WTC11 (cell line): ENCODE measurements at regions not wholly inside any gene's neighbourhood (a gene's known extent, or its start where the extent isn't known, plus 50 kb on each side); places are given as distances from the start of the nearest gene placed in this dataset.

ENCODE experiments used
- ATAC-seq: fragments of 200-7000 bp; cut with Tn5 transposase; 2 replicates; pipeline ENCODE4 v1.10.0; 2021; ENCODE audit warnings: mild to moderate bottlenecking, moderate library complexity
- CTCF ChIA-PET: fragments of 300-600 bp; sonication (Branson Sonifier 250); formaldehyde crosslinking; loops from one replicate; lab custom pipeline; 2021; ENCODE audit warnings: antibody characterized with exemption; lab: Charles Lee
- POLR2A ChIA-PET: fragments of 350-600 bp; sonication (Branson Sonifier 250); formaldehyde crosslinking; loops from one replicate; lab custom pipeline; 2021; ENCODE audit warnings: antibody characterized with exemption; lab: Charles Lee
- DNase-seq: peaks from one replicate; pipeline ENCODE4 v3.0.0; 2021; ENCODE audit warnings: low spot score
- H3K27ac Mint-ChIP-seq: 2 replicates; pipeline ENCODE4 v1.8.0; 2021; ENCODE audit warnings: mixed read lengths
- H3K27me3 Mint-ChIP-seq: 2 replicates; pipeline ENCODE4 v1.8.0; 2021; ENCODE audit warnings: low read depth, mild to moderate bottlenecking, moderate library complexity, mixed read lengths
- H3K36me3 Mint-ChIP-seq: 2 replicates; pipeline ENCODE4 v1.8.0; 2021; ENCODE audit warnings: mixed read lengths
- H3K4me1 Mint-ChIP-seq: 2 replicates; pipeline ENCODE4 v1.8.0; 2022; ENCODE audit warnings: mixed read lengths
- H3K4me3 Mint-ChIP-seq: 2 replicates; pipeline ENCODE4 v1.8.0; 2021; ENCODE audit warnings: mild to moderate bottlenecking, moderate library complexity, mixed read lengths
- H3K9me3 Mint-ChIP-seq: 2 replicates; pipeline ENCODE4 v1.8.0; 2021; ENCODE audit warnings: mixed read lengths
- ATF6 ChIP-seq: sonication (generic); formaldehyde crosslinking; IDR thresholded peaks from 2 replicates; pipeline ENCODE4 v1.8.1; 2023; ENCODE audit warnings: mild to moderate bottlenecking, missing genetic modification reagents
- CREB1 ChIP-seq: sonication (generic); formaldehyde crosslinking; IDR thresholded peaks from 2 replicates; pipeline ENCODE4 v1.8.0; 2023; ENCODE audit warnings: mild to moderate bottlenecking, missing genetic modification reagents
- ETV6 ChIP-seq: sonication (generic); formaldehyde crosslinking; IDR thresholded peaks from 2 replicates; pipeline ENCODE4 v1.8.1; 2022; ENCODE audit warnings: mild to moderate bottlenecking, missing genetic modification reagents
- FOXJ3 ChIP-seq: sonication (generic); formaldehyde crosslinking; IDR thresholded peaks from 2 replicates; pipeline ENCODE4 v1.9.0; 2021; ENCODE audit warnings: missing genetic modification reagents, mild to moderate bottlenecking, borderline replicate concordance
- FOXK1 ChIP-seq: sonication (generic); formaldehyde crosslinking; IDR thresholded peaks from 2 replicates; pipeline ENCODE4 v1.8.0; 2022; ENCODE audit warnings: mild to moderate bottlenecking, moderate library complexity, missing genetic modification reagents
- GABPB1 ChIP-seq: sonication (generic); formaldehyde crosslinking; IDR thresholded peaks from 2 replicates; pipeline ENCODE4 v1.8.1; 2023; ENCODE audit warnings: mild to moderate bottlenecking, missing genetic modification reagents
- GRHL2 ChIP-seq: fragments of 250-450 bp; sonication (Bioruptor Pico); IDR thresholded peaks from 2 replicates; pipeline ENCODE4 v1.8.0; 2022; ENCODE audit warnings: mild to moderate bottlenecking, moderate library complexity; ENCODE audit not compliant: insufficient replicate concordance, severe bottlenecking
- MAX ChIP-seq: sonication (generic); formaldehyde crosslinking; IDR thresholded peaks from 2 replicates; pipeline ENCODE4 v1.8.0; 2022; ENCODE audit warnings: mild to moderate bottlenecking, missing genetic modification reagents
- MXD4 ChIP-seq: fragments of 250-450 bp; sonication (Bioruptor Pico); IDR thresholded peaks from 2 replicates; pipeline ENCODE4 v1.8.0; 2021; ENCODE audit warnings: mild to moderate bottlenecking, moderate library complexity, borderline replicate concordance
- RORB ChIP-seq: fragments of 250-450 bp; sonication (Bioruptor Pico); IDR thresholded peaks from 2 replicates; pipeline ENCODE4 v1.9.0; 2021; ENCODE audit warnings: mild to moderate bottlenecking
- SMAD4 ChIP-seq: sonication (generic); formaldehyde crosslinking; IDR thresholded peaks from 2 replicates; pipeline ENCODE4 v1.8.0; 2022; ENCODE audit warnings: mild to moderate bottlenecking, missing genetic modification reagents
- STAT6 ChIP-seq: sonication (generic); formaldehyde crosslinking; conservative IDR thresholded peaks from 2 replicates; pipeline ENCODE4 v1.8.1; 2023; ENCODE audit warnings: mild to moderate bottlenecking, low read depth, missing genetic modification reagents, moderate library complexity
- TEAD1 ChIP-seq: sonication (generic); formaldehyde crosslinking; IDR thresholded peaks from 2 replicates; pipeline ENCODE4 v1.8.0; 2022; ENCODE audit warnings: mild to moderate bottlenecking, missing genetic modification reagents
- TP53 ChIP-seq: sonication (generic); formaldehyde crosslinking; IDR thresholded peaks from 2 replicates; pipeline ENCODE4 v1.8.1; 2023; ENCODE audit warnings: mild to moderate bottlenecking, missing genetic modification reagents
- ZBTB21 ChIP-seq: sonication (generic); formaldehyde crosslinking; IDR thresholded peaks from 2 replicates; pipeline ENCODE4 v1.8.1; 2023; ENCODE audit warnings: mild to moderate bottlenecking, missing genetic modification reagents, borderline replicate concordance
- ZNF416 ChIP-seq: fragments of 250-450 bp; sonication (Bioruptor Pico); IDR thresholded peaks from 2 replicates; pipeline ENCODE4 v1.9.0; 2021; ENCODE audit warnings: mild to moderate bottlenecking, inconsistent platforms
- ZNF423 ChIP-seq: fragments of 250-450 bp; sonication (Bioruptor Pico); IDR thresholded peaks from 2 replicates; pipeline ENCODE4 v2.1.2; 2022; ENCODE audit warnings: mild to moderate bottlenecking, moderate library complexity
- TF ChIP-seq, protein P1 (sequence below): sonication (generic); formaldehyde crosslinking; conservative IDR thresholded peaks from 2 replicates; pipeline ENCODE4 v1.8.1; 2022; ENCODE audit warnings: mild to moderate bottlenecking, missing genetic modification reagents
- TF ChIP-seq, protein P2 (sequence below): sonication (generic); formaldehyde crosslinking; IDR thresholded peaks from 2 replicates; pipeline ENCODE4 v1.8.1; 2023; ENCODE audit warnings: mild to moderate bottlenecking, missing genetic modification reagents, moderate library complexity
- TF ChIP-seq, protein P3 (sequence below): sonication (generic); formaldehyde crosslinking; IDR thresholded peaks from 2 replicates; pipeline ENCODE4 v1.8.1; 2022; ENCODE audit warnings: mild to moderate bottlenecking, moderate library complexity, missing genetic modification reagents

GRCh38 chr4:110793381-110793801, 170.5 kb upstream of the PITX2 start:
- TF ChIP-seq, protein P1, sequence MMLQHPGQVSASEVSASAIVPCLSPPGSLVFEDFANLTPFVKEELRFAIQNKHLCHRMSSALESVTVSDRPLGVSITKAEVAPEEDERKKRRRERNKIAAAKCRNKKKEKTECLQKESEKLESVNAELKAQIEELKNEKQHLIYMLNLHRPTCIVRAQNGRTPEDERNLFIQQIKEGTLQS (CRISPR knock-in tag): no peak
- TF ChIP-seq GRHL2: no peak
- no peak for TF ChIP-seq MAX (CRISPR knock-in tag)
- TF ChIP-seq FOXK1 (CRISPR knock-in tag): no peak
- TF ChIP-seq, protein P2, sequence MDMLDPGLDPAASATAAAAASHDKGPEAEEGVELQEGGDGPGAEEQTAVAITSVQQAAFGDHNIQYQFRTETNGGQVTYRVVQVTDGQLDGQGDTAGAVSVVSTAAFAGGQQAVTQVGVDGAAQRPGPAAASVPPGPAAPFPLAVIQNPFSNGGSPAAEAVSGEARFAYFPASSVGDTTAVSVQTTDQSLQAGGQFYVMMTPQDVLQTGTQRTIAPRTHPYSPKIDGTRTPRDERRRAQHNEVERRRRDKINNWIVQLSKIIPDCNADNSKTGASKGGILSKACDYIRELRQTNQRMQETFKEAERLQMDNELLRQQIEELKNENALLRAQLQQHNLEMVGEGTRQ (CRISPR knock-in tag): no peak
- no peak for TF ChIP-seq ZBTB21 (CRISPR knock-in tag)
- no peak for TF ChIP-seq ZNF416 (CRISPR knock-in tag)
- TF ChIP-seq SMAD4 (CRISPR knock-in tag): no peak
- TF ChIP-seq, protein P3, sequence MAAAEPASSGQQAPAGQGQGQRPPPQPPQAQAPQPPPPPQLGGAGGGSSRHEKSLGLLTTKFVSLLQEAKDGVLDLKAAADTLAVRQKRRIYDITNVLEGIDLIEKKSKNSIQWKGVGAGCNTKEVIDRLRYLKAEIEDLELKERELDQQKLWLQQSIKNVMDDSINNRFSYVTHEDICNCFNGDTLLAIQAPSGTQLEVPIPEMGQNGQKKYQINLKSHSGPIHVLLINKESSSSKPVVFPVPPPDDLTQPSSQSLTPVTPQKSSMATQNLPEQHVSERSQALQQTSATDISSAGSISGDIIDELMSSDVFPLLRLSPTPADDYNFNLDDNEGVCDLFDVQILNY (CRISPR knock-in tag): no peak
- TF ChIP-seq ETV6: no peak
- ATAC-seq: no peak
- ChIA-PET POLR2A (no interaction called here), CTCF (no interaction called here)
- Mint-ChIP-seq H3K9me3 (no peaks in the 10 kb centered on the region), H3K4me3 (no peak overlapping the region), H3K36me3 (no peaks in the 10 kb centered on the region), H3K4me1 (peaks cover 28% of the 10 kb centered on the region), H3K27me3 (no peaks in the 10 kb centered on the region), H3K27ac (no peak overlapping the region)
- no peak for DNase-seq

DNA sequence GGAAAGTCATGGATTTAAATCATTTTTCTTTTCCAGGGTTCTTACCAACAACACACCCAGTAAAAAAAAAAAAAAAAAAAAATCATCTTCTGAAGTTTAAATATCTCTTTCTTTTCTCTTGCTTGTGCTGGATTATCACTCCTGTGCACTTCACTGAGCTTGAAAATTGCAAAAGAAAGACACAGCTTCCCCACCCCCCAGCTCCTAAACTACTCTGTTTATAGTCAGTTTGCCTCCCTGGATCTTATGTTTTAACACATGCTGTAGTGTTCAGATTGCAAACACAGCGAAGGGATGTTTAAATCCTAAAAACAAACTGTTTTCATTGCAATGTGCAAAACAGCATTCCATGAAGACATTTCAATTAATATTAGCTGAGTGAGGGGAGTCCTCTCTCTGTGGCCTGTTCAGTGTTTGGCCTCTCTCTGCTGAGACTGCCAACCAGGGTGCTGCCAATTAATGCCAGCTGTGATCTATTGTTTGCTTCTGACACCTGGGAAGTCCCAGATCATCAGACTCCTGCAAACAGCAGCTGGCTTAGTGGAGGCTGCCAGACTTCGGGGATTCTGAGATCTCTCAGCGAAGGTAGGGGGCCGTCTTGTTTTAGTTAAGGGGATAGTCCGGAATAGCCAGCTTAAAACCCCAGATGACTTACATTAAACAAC, 171.1 kb upstream of the PITX2 start:
- POLR2A ChIA-PET: no interaction called here
- CTCF ChIA-PET: interaction anchor here (0.7 to 0.9 kb wide), 2 partner anchors 13 to 153 kb away, joined by 3 to 5 read pairs; no protein-coding TSS in a partner anchor
- ATAC-seq (peak; percentile 86), DNase-seq (peak; percentile 25)
- Mint-ChIP-seq H3K4me3 (no peak overlapping the region; the same call in 1 of the 2 replicates), H3K9me3 (no peaks in the 10 kb centered on the region)
- TF ChIP-seq GABPB1 (CRISPR knock-in tag): no peak
- no peak for TF ChIP-seq ATF6 (CRISPR knock-in tag)
- TF ChIP-seq TP53 (CRISPR knock-in tag): no peak
- no peak for TF ChIP-seq FOXJ3
- no peak for TF ChIP-seq STAT6 (CRISPR knock-in tag)
- TF ChIP-seq RORB: no peak
- TF ChIP-seq ZNF423 (CRISPR knock-in tag): peak; percentile 95
- TF ChIP-seq CREB1 (CRISPR knock-in tag): no peak
- TF ChIP-seq MXD4: no peak
- peak; percentile 29; the same call in 1 of the 2 replicates for TF ChIP-seq TEAD1 (CRISPR knock-in tag)
- TF ChIP-seq, all 79 proteins: peak for 2
- no peak overlapping the region for H3K27ac Mint-ChIP-seq
- no peaks in the 10 kb centered on the region for H3K27me3 Mint-ChIP-seq
- no peaks in the 10 kb centered on the region for H3K36me3 Mint-ChIP-seq
- peaks cover 34% of the 10 kb centered on the region for H3K4me1 Mint-ChIP-seq
